ENCODE measurements at regions not wholly inside any gene's neighbourhood (a gene's known extent, or its start where the extent isn't known, plus 50 kb on each side); places are given as distances from the start of the nearest gene placed in this dataset.

DNA sequence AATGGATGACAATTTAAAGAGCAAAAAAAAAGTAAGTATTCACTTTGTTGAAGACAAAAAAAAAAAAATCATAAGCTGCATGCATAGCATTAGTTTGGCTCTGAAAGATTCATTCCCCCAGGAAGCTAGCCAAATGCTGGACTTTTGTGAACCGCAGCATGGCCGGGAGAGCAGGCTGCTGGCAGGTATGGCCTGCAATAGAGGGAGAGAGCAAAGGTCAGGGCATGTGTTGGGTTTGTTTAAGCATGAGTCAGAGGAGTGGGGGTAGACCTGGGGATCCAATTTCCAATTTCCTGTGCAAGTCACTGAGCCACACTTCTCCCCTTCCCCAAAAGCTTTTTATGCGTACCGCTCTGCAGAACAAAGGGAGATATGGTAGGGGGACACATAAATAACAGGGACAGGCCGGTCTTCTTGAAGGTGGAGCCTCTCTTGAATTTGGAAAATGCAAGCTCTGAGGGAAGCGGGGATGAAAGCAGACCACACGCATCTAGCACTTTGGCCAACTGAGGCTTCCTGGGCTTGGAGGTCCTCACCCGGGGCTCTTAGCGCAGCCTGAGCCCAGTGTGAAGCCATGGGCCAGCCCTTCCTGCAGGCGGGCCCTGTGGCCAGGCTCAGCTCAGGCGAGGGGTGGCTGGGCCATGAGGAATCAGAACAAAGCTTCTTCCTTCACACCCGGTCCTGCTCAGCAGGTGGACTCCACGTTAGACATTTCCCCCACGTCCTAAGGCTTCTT, 171.1 kb downstream of the TOMM20 start (continued):
- TF ChIP-seq, protein P1, sequence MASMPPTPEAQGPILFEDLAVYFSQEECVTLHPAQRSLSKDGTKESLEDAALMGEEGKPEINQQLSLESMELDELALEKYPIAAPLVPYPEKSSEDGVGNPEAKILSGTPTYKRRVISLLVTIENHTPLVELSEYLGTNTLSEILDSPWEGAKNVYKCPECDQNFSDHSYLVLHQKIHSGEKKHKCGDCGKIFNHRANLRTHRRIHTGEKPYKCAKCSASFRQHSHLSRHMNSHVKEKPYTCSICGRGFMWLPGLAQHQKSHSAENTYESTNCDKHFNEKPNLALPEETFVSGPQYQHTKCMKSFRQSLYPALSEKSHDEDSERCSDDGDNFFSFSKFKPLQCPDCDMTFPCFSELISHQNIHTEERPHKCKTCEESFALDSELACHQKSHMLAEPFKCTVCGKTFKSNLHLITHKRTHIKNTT (CRISPR knock-in tag; IDR thresholded peaks at IDR 0.05): no peak
- TF ChIP-seq, protein P2, sequence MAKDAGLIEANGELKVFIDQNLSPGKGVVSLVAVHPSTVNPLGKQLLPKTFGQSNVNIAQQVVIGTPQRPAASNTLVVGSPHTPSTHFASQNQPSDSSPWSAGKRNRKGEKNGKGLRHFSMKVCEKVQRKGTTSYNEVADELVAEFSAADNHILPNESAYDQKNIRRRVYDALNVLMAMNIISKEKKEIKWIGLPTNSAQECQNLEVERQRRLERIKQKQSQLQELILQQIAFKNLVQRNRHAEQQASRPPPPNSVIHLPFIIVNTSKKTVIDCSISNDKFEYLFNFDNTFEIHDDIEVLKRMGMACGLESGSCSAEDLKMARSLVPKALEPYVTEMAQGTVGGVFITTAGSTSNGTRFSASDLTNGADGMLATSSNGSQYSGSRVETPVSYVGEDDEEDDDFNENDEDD (CRISPR knock-in tag; IDR thresholded peaks at IDR 0.05; ENCODE audit: borderline replicate concordance): peak; percentile 34; the same call in 1 of the 2 replicates
- TF ChIP-seq GPN1 (CRISPR knock-in tag; IDR thresholded peaks at IDR 0.05; ENCODE audit: borderline replicate concordance) (no peak), PHF21A (CRISPR knock-in tag; IDR thresholded peaks at IDR 0.05) (peak; percentile 95), SAFB2 (CRISPR knock-in tag; IDR thresholded peaks at IDR 0.05; ENCODE audit: borderline replicate concordance, low read depth) (peak; percentile 94; the same call in 1 of the 2 replicates), SOX5 (CRISPR knock-in tag; IDR thresholded peaks at IDR 0.05; ENCODE audit: borderline replicate concordance) (peak; percentile 91), ZNF670 (CRISPR knock-in tag; IDR thresholded peaks at IDR 0.05; ENCODE audit: borderline replicate concordance) (peak; percentile 60; the same call in 1 of the 2 replicates), ZNF557 (CRISPR knock-in tag; IDR thresholded peaks at IDR 0.05) (peak; percentile 71; the same call in 1 of the 2 replicates), TCF12 (IDR thresholded peaks at IDR 0.05) (no peak), TCF12 (CRISPR knock-in tag; IDR thresholded peaks at IDR 0.05) (peak; percentile 91; the same call in 1 of the 2 replicates), EP300 (IDR thresholded peaks at IDR 0.05; ENCODE audit: low read depth in 2 of 2, low read length in 2 of 2) (peak; percentile 93 to 98), EP300 (CRISPR knock-in tag; IDR thresholded peaks at IDR 0.05; ENCODE audit: borderline replicate concordance) (peak; percentile 98), RARA (CRISPR knock-in tag; IDR thresholded peaks at IDR 0.05) (peak; percentile 95), MEF2D (CRISPR knock-in tag; IDR thresholded peaks at IDR 0.05) (peak; percentile 65; the same call in 1 of the 2 replicates), ZNF430 (CRISPR knock-in tag; IDR thresholded peaks at IDR 0.05) (peak; percentile 84), RBM39 (IDR thresholded peaks at IDR 0.05; ENCODE audit: low read depth, low read length, poor library complexity, severe bottlenecking) (no peak), ZNF20 (CRISPR knock-in tag; IDR thresholded peaks at IDR 0.05) (no peak), GABPA (IDR thresholded peaks at IDR 0.05; ENCODE audit: low read depth, low read length) (no peak), GABPA (CRISPR knock-in tag; IDR thresholded peaks at IDR 0.05; ENCODE audit: low read depth) (no peak), JUN (CRISPR knock-in tag; IDR thresholded peaks at IDR 0.05) (peak; percentile 98), ZNF225 (CRISPR knock-in tag; IDR thresholded peaks at IDR 0.05) (no peak; the same call in 1 of the 2 replicates)
- TF ChIP-seq, protein P3, sequence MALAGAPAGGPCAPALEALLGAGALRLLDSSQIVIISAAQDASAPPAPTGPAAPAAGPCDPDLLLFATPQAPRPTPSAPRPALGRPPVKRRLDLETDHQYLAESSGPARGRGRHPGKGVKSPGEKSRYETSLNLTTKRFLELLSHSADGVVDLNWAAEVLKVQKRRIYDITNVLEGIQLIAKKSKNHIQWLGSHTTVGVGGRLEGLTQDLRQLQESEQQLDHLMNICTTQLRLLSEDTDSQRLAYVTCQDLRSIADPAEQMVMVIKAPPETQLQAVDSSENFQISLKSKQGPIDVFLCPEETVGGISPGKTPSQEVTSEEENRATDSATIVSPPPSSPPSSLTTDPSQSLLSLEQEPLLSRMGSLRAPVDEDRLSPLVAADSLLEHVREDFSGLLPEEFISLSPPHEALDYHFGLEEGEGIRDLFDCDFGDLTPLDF (CRISPR knock-in tag; IDR thresholded peaks at IDR 0.05): no peak
- TF ChIP-seq, protein P4, sequence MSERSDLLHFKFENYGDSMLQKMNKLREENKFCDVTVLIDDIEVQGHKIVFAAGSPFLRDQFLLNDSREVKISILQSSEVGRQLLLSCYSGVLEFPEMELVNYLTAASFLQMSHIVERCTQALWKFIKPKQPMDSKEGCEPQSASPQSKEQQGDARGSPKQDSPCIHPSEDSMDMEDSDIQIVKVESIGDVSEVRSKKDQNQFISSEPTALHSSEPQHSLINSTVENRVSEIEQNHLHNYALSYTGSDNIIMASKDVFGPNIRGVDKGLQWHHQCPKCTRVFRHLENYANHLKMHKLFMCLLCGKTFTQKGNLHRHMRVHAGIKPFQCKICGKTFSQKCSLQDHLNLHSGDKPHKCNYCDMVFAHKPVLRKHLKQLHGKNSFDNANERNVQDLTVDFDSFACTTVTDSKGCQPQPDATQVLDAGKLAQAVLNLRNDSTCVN (CRISPR knock-in tag; IDR thresholded peaks at IDR 0.05; ENCODE audit: borderline replicate concordance): 0 out of 2 replicates have a peak, but pooled peaks have one; percentile 14
- TF ChIP-seq, protein P5, sequence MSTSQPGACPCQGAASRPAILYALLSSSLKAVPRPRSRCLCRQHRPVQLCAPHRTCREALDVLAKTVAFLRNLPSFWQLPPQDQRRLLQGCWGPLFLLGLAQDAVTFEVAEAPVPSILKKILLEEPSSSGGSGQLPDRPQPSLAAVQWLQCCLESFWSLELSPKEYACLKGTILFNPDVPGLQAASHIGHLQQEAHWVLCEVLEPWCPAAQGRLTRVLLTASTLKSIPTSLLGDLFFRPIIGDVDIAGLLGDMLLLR (CRISPR knock-in tag; IDR thresholded peaks at IDR 0.05): no peak
